Globus pallidus (tissue), 1 donor: ENCODE measurements at regions not wholly inside any gene's neighbourhood (a gene's known extent, or its start where the extent isn't known, plus 50 kb on each side); places are given as distances from the start of the nearest gene placed in this dataset.

Experiments
- DNase-seq: peaks from one replicate; pipeline ENCODE4 v3.0.0-alpha.2; 2015; ENCODE audit warnings: low spot score

GRCh38 chr17:53891726-53892125 lies 69.0 kb downstream of the KIF2B start:
- DNase-seq: no peak

- DNase-seq: no peak
Observed at GRCh38 chr17:53892222-53892621, 69.5 kb downstream of the KIF2B start.

- DNase-seq: no peak
Observed at GRCh38 chr17:53894591-53894990, 71.9 kb downstream of the KIF2B start.

- no peak for DNase-seq
Observed at GRCh38 chr17:53896047-53896446, 73.3 kb downstream of the KIF2B start.

GRCh38 chr17:53900951-53901350 lies 78.2 kb downstream of the KIF2B start:
- DNase-seq: no peak

GRCh38 chr17:53907435-53907834 lies 84.7 kb downstream of the KIF2B start:
- no peak for DNase-seq

- DNase-seq: no peak
Observed at GRCh38 chr17:53909802-53910201, 87.1 kb downstream of the KIF2B start.

- no peak for DNase-seq
Observed at GRCh38 chr17:53912117-53912516, 89.4 kb downstream of the KIF2B start.

GRCh38 chr17:53919356-53919755 lies 96.6 kb downstream of the KIF2B start:
- no peak for DNase-seq

- no peak for DNase-seq
Observed at GRCh38 chr17:53924530-53925455, 102.1 kb downstream of the KIF2B start.

- DNase-seq: no peak
Observed at GRCh38 chr17:53932386-53932785, 109.7 kb downstream of the KIF2B start.

GRCh38 chr17:53934931-53935330 lies 112.2 kb downstream of the KIF2B start:
- DNase-seq: no peak

- no peak for DNase-seq
Observed at GRCh38 chr17:53941231-53941630, 118.5 kb downstream of the KIF2B start.

- no peak for DNase-seq
Observed at GRCh38 chr17:53942436-53942835, 119.7 kb downstream of the KIF2B start.

GRCh38 chr17:53942898-53943297 lies 120.2 kb downstream of the KIF2B start:
- no peak for DNase-seq

- no peak for DNase-seq
Observed at GRCh38 chr17:53948323-53948722, 125.6 kb downstream of the KIF2B start.

GRCh38 chr17:53949473-53950090 lies 126.9 kb downstream of the KIF2B start:
- no peak for DNase-seq

GRCh38 chr17:53950207-53950857 lies 127.6 kb downstream of the KIF2B start:
- DNase-seq: no peak

- no peak for DNase-seq
Observed at GRCh38 chr17:53950858-53951250, 128.1 kb downstream of the KIF2B start.

GRCh38 chr17:53971361-53971760 lies 148.6 kb downstream of the KIF2B start:
- no peak for DNase-seq

- DNase-seq: no peak
Observed at GRCh38 chr17:53979991-53980390, 157.3 kb downstream of the KIF2B start.

- no peak for DNase-seq
Observed at GRCh38 chr17:53996131-53996530, 173.4 kb downstream of the KIF2B start.

- DNase-seq: no peak
Observed at GRCh38 chr17:53996890-53997289, 174.2 kb downstream of the KIF2B start.
